ENCODE measurements at regions not wholly inside any gene's neighbourhood (a gene's known extent, or its start where the extent isn't known, plus 50 kb on each side); places are given as distances from the start of the nearest gene placed in this dataset.

DNA sequence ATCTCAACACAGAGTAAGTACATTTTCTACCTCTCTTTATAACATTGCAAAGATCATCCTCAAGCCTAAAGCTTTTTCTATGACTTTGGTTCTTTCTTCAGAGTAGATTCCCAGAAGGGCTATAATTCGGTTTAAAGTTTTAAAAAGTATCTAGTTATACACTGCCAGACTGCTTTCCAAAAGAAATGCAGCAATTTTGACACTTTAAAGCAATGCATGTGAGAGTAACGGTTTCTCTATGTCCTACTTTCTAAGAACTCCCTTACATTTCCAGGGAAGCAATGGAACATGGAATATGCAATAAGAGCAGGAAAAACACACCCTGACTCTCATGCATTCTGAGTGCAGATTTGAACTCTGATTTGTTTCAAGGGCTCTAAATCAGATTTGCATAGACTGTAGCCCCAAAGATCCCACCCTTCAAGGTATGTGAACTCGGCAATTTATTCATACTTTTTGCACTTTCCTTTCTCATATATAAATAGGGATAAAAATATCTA lies 331.6 kb downstream of the HHIPL2 start:
- no peak for DNase-seq (ENCODE audit: low read depth)
- H3K4me3 ChIP-seq (ENCODE audit: control insufficient read depth, low read depth, low read length), result no peak overlapping the region

DNA sequence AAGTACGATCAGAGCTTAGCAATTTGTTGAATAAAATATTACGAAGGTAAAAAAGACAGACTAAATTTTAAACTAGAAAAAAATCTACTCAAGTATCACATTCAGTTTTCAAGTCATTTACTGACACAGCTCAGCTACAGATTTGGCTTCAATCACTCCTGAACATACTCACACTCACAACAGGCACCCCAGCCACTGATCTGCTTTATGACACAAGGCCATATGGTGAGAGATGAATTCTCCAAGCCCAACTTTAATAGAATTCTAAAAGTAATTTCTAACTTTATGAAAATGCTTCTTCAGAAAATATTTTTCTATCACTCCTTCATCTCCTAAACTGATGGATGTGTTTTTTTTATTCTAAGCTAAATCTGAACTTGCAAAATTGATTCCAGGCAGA lies 337.1 kb downstream of the HHIPL2 start:
- DNase-seq (ENCODE audit: low read depth), result no peak
- H3K4me3 ChIP-seq (ENCODE audit: control insufficient read depth, low read depth, low read length), result no peak overlapping the region
- TF ChIP-seq, protein P1, sequence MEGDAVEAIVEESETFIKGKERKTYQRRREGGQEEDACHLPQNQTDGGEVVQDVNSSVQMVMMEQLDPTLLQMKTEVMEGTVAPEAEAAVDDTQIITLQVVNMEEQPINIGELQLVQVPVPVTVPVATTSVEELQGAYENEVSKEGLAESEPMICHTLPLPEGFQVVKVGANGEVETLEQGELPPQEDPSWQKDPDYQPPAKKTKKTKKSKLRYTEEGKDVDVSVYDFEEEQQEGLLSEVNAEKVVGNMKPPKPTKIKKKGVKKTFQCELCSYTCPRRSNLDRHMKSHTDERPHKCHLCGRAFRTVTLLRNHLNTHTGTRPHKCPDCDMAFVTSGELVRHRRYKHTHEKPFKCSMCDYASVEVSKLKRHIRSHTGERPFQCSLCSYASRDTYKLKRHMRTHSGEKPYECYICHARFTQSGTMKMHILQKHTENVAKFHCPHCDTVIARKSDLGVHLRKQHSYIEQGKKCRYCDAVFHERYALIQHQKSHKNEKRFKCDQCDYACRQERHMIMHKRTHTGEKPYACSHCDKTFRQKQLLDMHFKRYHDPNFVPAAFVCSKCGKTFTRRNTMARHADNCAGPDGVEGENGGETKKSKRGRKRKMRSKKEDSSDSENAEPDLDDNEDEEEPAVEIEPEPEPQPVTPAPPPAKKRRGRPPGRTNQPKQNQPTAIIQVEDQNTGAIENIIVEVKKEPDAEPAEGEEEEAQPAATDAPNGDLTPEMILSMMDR (conservative IDR thresholded peaks at IDR 0.05; ENCODE audit: control insufficient read depth, insufficient read depth, low read depth, low read length), result no peak

More for the DNA sequence above, 331.6 kb downstream of the HHIPL2 start:
- TF ChIP-seq, protein P1 (conservative IDR thresholded peaks at IDR 0.05; ENCODE audit: control insufficient read depth, insufficient read depth, low read depth, low read length), result no peak

GRCh38 chr1:222204475-222204874 lies 343.4 kb downstream of the HHIPL2 start:
- TF ChIP-seq, protein P1 (conservative IDR thresholded peaks at IDR 0.05; ENCODE audit: control insufficient read depth, insufficient read depth, low read depth, low read length), result no peak
- no peak overlapping the region for H3K4me3 ChIP-seq (ENCODE audit: control insufficient read depth, low read depth, low read length)
- DNase-seq (ENCODE audit: low read depth), result peak; percentile 8

DNA sequence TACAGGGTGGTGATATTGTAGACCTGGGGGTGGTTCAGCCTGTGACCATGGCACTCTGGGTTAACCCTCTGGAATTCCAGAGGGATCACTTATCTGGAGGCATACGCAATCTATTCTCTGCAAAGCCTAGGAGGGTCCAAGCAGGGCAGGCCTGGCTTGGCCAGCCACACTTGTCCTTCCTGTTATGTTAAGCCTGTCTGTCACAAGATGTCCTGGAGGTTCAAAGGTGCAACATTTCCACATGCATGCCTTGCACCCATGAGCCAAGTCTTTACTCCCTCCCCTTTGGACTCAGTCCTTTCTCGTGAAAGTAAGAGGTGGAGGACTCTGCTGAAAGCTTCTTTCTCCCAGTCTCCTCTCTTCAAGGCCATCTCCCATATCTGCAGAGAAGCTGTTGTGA lies 345.1 kb downstream of the HHIPL2 start:
- DNase-seq (ENCODE audit: low read depth), result no peak
- TF ChIP-seq, protein P1 (conservative IDR thresholded peaks at IDR 0.05; ENCODE audit: control insufficient read depth, insufficient read depth, low read depth, low read length), result no peak

DNA sequence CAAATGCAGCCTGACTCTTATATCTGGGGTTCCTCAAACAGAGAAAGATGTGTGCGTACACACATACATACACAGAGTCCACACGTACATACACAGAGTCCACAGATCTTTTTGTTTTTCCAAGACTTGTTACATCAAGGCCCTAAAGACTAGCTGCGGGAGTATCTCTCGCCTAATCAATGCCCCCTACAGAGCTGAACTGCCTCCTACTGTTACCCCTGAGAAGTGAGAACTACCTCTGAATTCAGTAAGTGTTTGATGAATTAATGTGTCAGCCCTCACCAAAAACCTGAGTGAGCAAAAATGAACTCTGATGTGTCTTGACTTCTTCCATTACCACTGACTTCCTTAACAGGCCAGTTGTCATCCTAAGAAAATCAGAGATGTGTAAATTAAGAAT lies 351.2 kb downstream of the HHIPL2 start:
- TF ChIP-seq, protein P1 (conservative IDR thresholded peaks at IDR 0.05; ENCODE audit: control insufficient read depth, insufficient read depth, low read depth, low read length), result no peak
- no peak for DNase-seq (ENCODE audit: low read depth)
- no peak overlapping the region for H3K4me3 ChIP-seq (ENCODE audit: control insufficient read depth, low read depth, low read length)

More for the DNA sequence above, 345.1 kb downstream of the HHIPL2 start:
- H3K4me3 ChIP-seq (ENCODE audit: control insufficient read depth, low read depth, low read length), result no peak overlapping the region

DNA sequence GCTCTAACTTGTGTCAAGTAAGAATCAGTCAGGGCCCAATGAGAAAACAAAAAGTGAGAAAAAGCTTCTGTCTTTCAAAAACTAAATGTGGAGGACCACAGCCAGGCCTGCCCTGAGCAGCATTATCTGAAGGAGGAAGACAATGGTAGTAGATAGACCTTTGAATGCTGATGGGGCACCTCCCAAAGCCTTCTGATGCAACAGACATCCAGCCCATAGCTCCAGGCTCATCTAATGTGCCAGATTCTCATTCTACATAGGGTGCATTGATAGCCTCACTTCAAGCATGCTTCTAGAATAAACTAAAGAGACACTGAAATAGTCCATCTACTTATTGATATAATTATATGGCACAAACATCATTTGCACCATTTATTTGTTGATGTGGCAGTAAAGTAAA lies 351.6 kb downstream of the HHIPL2 start:
- DNase-seq (ENCODE audit: low read depth), result no peak
- no peak overlapping the region for H3K4me3 ChIP-seq (ENCODE audit: control insufficient read depth, low read depth, low read length)
- TF ChIP-seq, protein P1 (conservative IDR thresholded peaks at IDR 0.05; ENCODE audit: control insufficient read depth, insufficient read depth, low read depth, low read length), result no peak

GRCh38 chr1:222195857-222196256 lies 352.0 kb downstream of the HHIPL2 start:
- no peak for DNase-seq (ENCODE audit: low read depth)
- TF ChIP-seq, protein P1 (conservative IDR thresholded peaks at IDR 0.05; ENCODE audit: control insufficient read depth, insufficient read depth, low read depth, low read length), result no peak
- H3K4me3 ChIP-seq (ENCODE audit: control insufficient read depth, low read depth, low read length), result no peak overlapping the region

Data from fibroblast of mammary gland (primary cell).